Sciatic nerve (tissue), 2 donors: ENCODE measurements at regions not wholly inside any gene's neighbourhood (a gene's known extent, or its start where the extent isn't known, plus 50 kb on each side); places are given as distances from the start of the nearest gene placed in this dataset.
A peak's percentile ranks its signal among the peaks of the same experiment; 100 is the strongest.

ENCODE experiments used
- ATAC-seq: fragments of 200-7000 bp; cut with Tn5 transposase; one replicate; pipeline ENCODE4 v1.9.1; 2020; ENCODE audit warnings: mild to moderate bottlenecking, moderate library complexity
- DNase-seq: peaks from one replicate; pipeline ENCODE4 v3.0.0-alpha.2; 2020; ENCODE audit warnings: low spot score
- intact Hi-C: fragments of 100-400 bp; cut with DNase I; formaldehyde crosslinking; loops from one replicate; pipeline ENCODE4 v1.14.2; 2022
- donor health status: DM: no; HTN: no; CAD: no.
- donor health status: DM: no; HTN: no; CAD: no.

GRCh38 chr16:31700200-31700529 is 172.5 kb downstream of the AHSP start:
- DNase-seq, result no peak
- intact Hi-C loops, result no loop called here
- peak; percentile 97 for ATAC-seq

GRCh38 chr16:31700530-31701388 is 172.8 kb upstream of the ZNF267 start:
- ATAC-seq, result peak; percentile 15
- DNase-seq, result peak; percentile 87
- intact Hi-C loops, result no loop called here

- DNase-seq, result no peak
- intact Hi-C loops, result no loop called here
- ATAC-seq, result no peak
Measured at GRCh38 chr16:31701734-31702133, 171.9 kb upstream of the ZNF267 start.

- DNase-seq, result no peak
- no peak for ATAC-seq
- intact Hi-C loops, result no loop called here
Measured at GRCh38 chr16:31702796-31703195, 170.8 kb upstream of the ZNF267 start.

- intact Hi-C loops, result no loop called here
Measured at GRCh38 chr16:31703526-31704128, 170.0 kb upstream of the ZNF267 start.

GRCh38 chr16:31704138-31704537 is 169.5 kb upstream of the ZNF267 start:
- intact Hi-C loops, result no loop called here
- ATAC-seq (no peak), DNase-seq (no peak)

More at GRCh38 chr16:31703526-31704128, 170.0 kb upstream of the ZNF267 start:
- DNase-seq, result no peak
- no peak for ATAC-seq

- no peak for DNase-seq
- no peak for ATAC-seq
- intact Hi-C loops, result no loop called here
Measured at GRCh38 chr16:31705371-31705770, 168.2 kb upstream of the ZNF267 start.

GRCh38 chr16:31706318-31706717 is 167.3 kb upstream of the ZNF267 start:
- no peak for DNase-seq
- ATAC-seq, result no peak
- intact Hi-C loops, result no loop called here

GRCh38 chr16:31706925-31707324 is 166.7 kb upstream of the ZNF267 start:
- DNase-seq (no peak), ATAC-seq (no peak)
- intact Hi-C loops, result no loop called here

GRCh38 chr16:31707743-31708335 is 165.8 kb upstream of the ZNF267 start:
- no peak for DNase-seq
- no peak for ATAC-seq
- intact Hi-C loops, result no loop called here

GRCh38 chr16:31708348-31708747 is 165.3 kb upstream of the ZNF267 start:
- DNase-seq (no peak), ATAC-seq (no peak)
- intact Hi-C loops, result no loop called here

GRCh38 chr16:31709181-31709580 is 164.4 kb upstream of the ZNF267 start:
- ATAC-seq, result no peak
- intact Hi-C loops, result no loop called here
- no peak for DNase-seq

GRCh38 chr16:31710134-31710533 is 163.5 kb upstream of the ZNF267 start:
- ATAC-seq (no peak), DNase-seq (no peak)
- intact Hi-C loops, result no loop called here

GRCh38 chr16:31710880-31711279 is 162.7 kb upstream of the ZNF267 start:
- ATAC-seq (no peak), DNase-seq (no peak)
- intact Hi-C loops, result no loop called here

- intact Hi-C loops, result no loop called here
- DNase-seq (no peak), ATAC-seq (no peak)
Measured at GRCh38 chr16:31711344-31711845, 162.2 kb upstream of the ZNF267 start.

GRCh38 chr16:31712064-31712540 is 161.5 kb upstream of the ZNF267 start:
- ATAC-seq (no peak), DNase-seq (no peak)
- intact Hi-C loops, result no loop called here

- peak; percentile 94 for DNase-seq
- intact Hi-C loops, result no loop called here
Measured at GRCh38 chr16:31713071-31713944, 160.3 kb upstream of the ZNF267 start.

GRCh38 chr16:31713945-31714902 is 159.4 kb upstream of the ZNF267 start:
- intact Hi-C loops, result no loop called here
- DNase-seq, result no peak
- no peak for ATAC-seq

More at GRCh38 chr16:31713071-31713944, 160.3 kb upstream of the ZNF267 start:
- ATAC-seq, result peak; percentile 98
